SK-N-SH (cell line): ENCODE measurements at regions not wholly inside any gene's neighbourhood (a gene's known extent, or its start where the extent isn't known, plus 50 kb on each side); places are given as distances from the start of the nearest gene placed in this dataset.

Experiments used
- CTCF ChIA-PET: fragments of 300-600, 350-600 bp; formaldehyde crosslinking; extraction: SDS; loops from one replicate; lab custom pipeline; 2021; lab: Yijun Ruan, JAX
- POLR2A ChIA-PET: fragments of 350-600 bp; sonication (Branson Sonifier 250); formaldehyde crosslinking; extraction: SDS; loops from one replicate; lab custom pipeline; 2020; ENCODE audit warnings: antibody characterized with exemption, inconsistent platforms; lab: Yijun Ruan, JAX
- DNase-seq: peaks from one replicate; pipeline ENCODE4 v3.0.0; 2012
- H2AFZ ChIP-seq: fragments of 200-600 bp; sonication (generic); 2 replicates; pipeline ENCODE4 v1.8.1; 2016; ENCODE audit warnings: antibody characterized with exemption, mild to moderate bottlenecking, low read depth
- H3F3A ChIP-seq: fragments of 200-600 bp; sonication (generic); replicated peaks from 2 replicates; pipeline ENCODE3; 2016; ENCODE audit warnings: antibody characterized with exemption, mild to moderate bottlenecking; ENCODE audit not compliant: insufficient read depth
- H3K27ac ChIP-seq, 2 experiments: fragments of 200-500 bp in 1 of 2; fragments of 200-600 bp in 1 of 2; sonication (Bioruptor generic) in 1 of 2; sonication (generic), shearing (Covaris generic) in 1 of 2; 2 replicates each; pipeline versions ENCODE4 v1.5.1 to v1.6.1; 2014 to 2016; ENCODE audit warnings: low read depth in 2 of 2, inconsistent platforms in 1 of 2, low read length in 1 of 2, mild to moderate bottlenecking in 1 of 2, mixed read lengths in 1 of 2
- H3K27me3 ChIP-seq: fragments of 200-600 bp; sonication (generic), shearing (Covaris generic); 2 replicates; pipeline ENCODE4 v1.6.1; 2016; ENCODE audit warnings: mixed run types; ENCODE audit not compliant: insufficient read depth
- H3K36me3 ChIP-seq, 2 experiments: fragments of 200-500 bp in 1 of 2; fragments of 200-600 bp in 1 of 2; sonication (Bioruptor generic) in 1 of 2; sonication (generic) in 1 of 2; replicated peaks in 1 of 2; 2 replicates each; pipeline versions ENCODE3 to v1.5.1; 2014 to 2016; ENCODE audit warnings: low read length in 1 of 2, mild to moderate bottlenecking in 1 of 2; ENCODE audit not compliant: insufficient read depth in 2 of 2, control insufficient read depth in 1 of 2
- H3K4me1 ChIP-seq, 2 experiments: fragments of 200-500 bp in 1 of 2; fragments of 200-600 bp in 1 of 2; sonication (Bioruptor generic) in 1 of 2; sonication (generic), shearing (Covaris generic) in 1 of 2; 2 replicates each; pipeline versions ENCODE4 v1.5.1 to v1.6.1; 2014 to 2016; ENCODE audit warnings: low read depth in 1 of 2, low read length in 1 of 2, mixed run types in 1 of 2; ENCODE audit not compliant: insufficient read depth in 2 of 2, control insufficient read depth in 1 of 2
- H3K4me2 ChIP-seq: fragments of 200-600 bp; sonication (generic), shearing (Covaris generic); 2 replicates; pipeline ENCODE4 v1.6.1; 2017; ENCODE audit warnings: mixed run types
- H3K4me3 ChIP-seq, 2 experiments: fragments of 200-500 bp in 1 of 2; fragments of 200-600 bp in 1 of 2; sonication (Bioruptor generic) in 1 of 2; sonication (generic), shearing (Covaris generic) in 1 of 2; 2 replicates each; pipeline versions ENCODE4 v1.5.1 to v1.8.1; 2014 to 2016; ENCODE audit warnings: low read depth in 2 of 2, inconsistent platforms in 1 of 2, low read length in 1 of 2, mild to moderate bottlenecking in 1 of 2, mixed read lengths in 1 of 2, moderate library complexity in 1 of 2
- H3K79me2 ChIP-seq: fragments of 200-600 bp; sonication (generic); 2 replicates; pipeline ENCODE4 v1.8.1; 2017; ENCODE audit warnings: mild to moderate bottlenecking; ENCODE audit not compliant: insufficient read depth
- H3K9ac ChIP-seq: fragments of 200-600 bp; sonication (generic); 2 replicates; pipeline ENCODE4 v1.6.1; 2017; ENCODE audit warnings: mixed run types
- H3K9me2 ChIP-seq: fragments of 200-600 bp; sonication (generic); 2 replicates; pipeline ENCODE4 v1.6.1; 2017; ENCODE audit warnings: mixed run types
- H3K9me3 ChIP-seq: fragments of 200-600 bp; sonication (generic); 2 replicates; pipeline ENCODE4 v1.6.1; 2017; ENCODE audit warnings: mixed run types, mild to moderate bottlenecking, moderate library complexity
- H4K20me1 ChIP-seq: fragments of 200-600 bp; sonication (generic); 2 replicates; pipeline ENCODE4 v1.6.1; 2017; ENCODE audit warnings: mild to moderate bottlenecking, mixed run types; ENCODE audit not compliant: insufficient read depth
- CTCF ChIP-seq: fragments of 200-600 bp; sonication (generic); IDR thresholded peaks from 2 replicates; pipeline ENCODE4 v1.6.1; 2017; ENCODE audit warnings: antibody characterized with exemption, mild to moderate bottlenecking, moderate library complexity
- EZH2phosphoT487 ChIP-seq: fragments of 200-600 bp; sonication (generic); IDR thresholded peaks from 2 replicates; pipeline ENCODE4 v1.6.1; 2017; ENCODE audit warnings: low read depth, mixed run types, mild to moderate bottlenecking, antibody characterized with exemption, moderate library complexity, borderline replicate concordance
- GABPA ChIP-seq: IDR thresholded peaks from 2 replicates; pipeline ENCODE4 v1.4.0; 2012; ENCODE audit warnings: low read depth, mild to moderate bottlenecking
- GATA2 ChIP-seq: sonication (generic); formaldehyde crosslinking; IDR thresholded peaks from 2 replicates; pipeline ENCODE4 v1.5.0; 2020; ENCODE audit warnings: mild to moderate bottlenecking, missing genetic modification reagents
- IRF3 ChIP-seq: fragments of 150-350 bp; IDR thresholded peaks from 2 replicates; pipeline ENCODE4 v1.6.1; 2016; ENCODE audit warnings: mild to moderate bottlenecking, low read depth, low read length
- JUND ChIP-seq: IDR thresholded peaks from 2 replicates; pipeline ENCODE4 v1.4.0; 2012
- MAX ChIP-seq: IDR thresholded peaks from 2 replicates; pipeline ENCODE4 v1.4.0; 2012; ENCODE audit warnings: low read depth
- MXI1 ChIP-seq: IDR thresholded peaks from 2 replicates; pipeline ENCODE4 v1.6.1; 2012; ENCODE audit warnings: mild to moderate bottlenecking, low read depth, low read length, improper control_type of control experiment
- PBX3 ChIP-seq: IDR thresholded peaks from 2 replicates; pipeline ENCODE4; 2012
- RXRA ChIP-seq: IDR thresholded peaks from 2 replicates; pipeline ENCODE4 v1.4.0; 2012; ENCODE audit warnings: low read depth, mild to moderate bottlenecking, borderline replicate concordance
- SIN3A ChIP-seq: IDR thresholded peaks from 2 replicates; pipeline ENCODE4 v1.6.1; 2012; ENCODE audit warnings: low read depth, mild to moderate bottlenecking, low read length, moderate library complexity, borderline replicate concordance
- TAF1 ChIP-seq: IDR thresholded peaks from 2 replicates; pipeline ENCODE4 v1.6.1; 2012; ENCODE audit warnings: low read depth, mild to moderate bottlenecking, low read length, moderate library complexity, borderline replicate concordance
- ZBTB33 ChIP-seq: IDR thresholded peaks from 2 replicates; pipeline ENCODE4 v1.4.0; 2012; ENCODE audit warnings: low read depth, borderline replicate concordance

- POLR2A ChIA-PET = no interaction called here
- Histone ChIP-seq H3K9ac (no peak overlapping the region), H3K36me3 (no peaks in the 10 kb centered on the region), H3K4me2 (no peak overlapping the region), H3K27me3 (no peaks in the 10 kb centered on the region), H3K79me2 (no peaks in the 10 kb centered on the region), H3K4me3 (no peak overlapping the region), H3K4me1 (no peaks in the 10 kb centered on the region; a peak in 1 of 4 replicates), H3K9me2 (no peaks in the 10 kb centered on the region), H4K20me1 (no peaks in the 10 kb centered on the region), H3F3A (no peaks in the 10 kb centered on the region), H3K27ac (no peak overlapping the region), H2AFZ (no peak overlapping the region), H3K9me3 (no peaks in the 10 kb centered on the region)
- no peak for TF ChIP-seq PBX3
- TF ChIP-seq MXI1 = no peak
- no peak for TF ChIP-seq CTCF
- no peak for TF ChIP-seq IRF3
- TF ChIP-seq GATA2 (CRISPR knock-in tag) = no peak
- TF ChIP-seq TAF1 = no peak
- TF ChIP-seq JUND = no peak
- no peak for TF ChIP-seq EZH2phosphoT487
- no peak for TF ChIP-seq GABPA
- TF ChIP-seq RXRA = no peak
- no peak for TF ChIP-seq SIN3A
- TF ChIP-seq MAX = no peak
- TF ChIP-seq ZBTB33 = no peak
- CTCF ChIA-PET = interaction anchor here (1.3 kb wide), 1 partner anchor 12 kb away, joined by 3 read pairs; no protein-coding TSS in a partner anchor
- DNase-seq = no peak
Measured at GRCh38 chr5:90307322-90307721, 102.2 kb downstream of the CETN3 start.
